ENCODE measurements at regions not wholly inside any gene's neighbourhood (a gene's known extent, or its start where the extent isn't known, plus 50 kb on each side); places are given as distances from the start of the nearest gene placed in this dataset.

GRCh38 chr17:34800661-34801060, 160.6 kb downstream of the CCT6B start:
- Mint-ChIP-seq H3K9me3 (peaks cover 4% of the 10 kb centered on the region; the same call in 2 of the 3 replicates), H3K36me3 (ENCODE audit: low read depth) (no peaks in the 10 kb centered on the region), H3K27ac (no peak overlapping the region), H3K4me3 (no peak overlapping the region), H3K27me3 (ENCODE audit: insufficient read depth, low read depth, poor library complexity) (peaks cover 36% of the 10 kb centered on the region), H3K4me1 (peaks cover 21% of the 10 kb centered on the region)
- Histone ChIP-seq H3K79me2 (replicated peaks; ENCODE audit: insufficient read depth) (no peaks in the 10 kb centered on the region), H3K27me3 (ENCODE audit: insufficient read depth) (peaks cover 17% of the 10 kb centered on the region; the same call in 1 of the 2 replicates), H4K20me1 (replicated peaks; ENCODE audit: insufficient read depth) (peaks cover 4% of the 10 kb centered on the region; the same call in 1 of the 2 replicates), H2AFZ (no peak overlapping the region), H3K4me3 (no peak overlapping the region), H3K9me2 (ENCODE audit: insufficient read depth) (0 out of 2 replicates have a peak, but pooled peaks cover 3% of the 10 kb centered on the region), H3K36me3 (ENCODE audit: insufficient read depth) (no peaks in the 10 kb centered on the region), H3F3A (replicated peaks; ENCODE audit: low read depth) (no peaks in the 10 kb centered on the region), H3K27ac (ENCODE audit: low read depth) (no peak overlapping the region), H3K4me2 (no peak overlapping the region), H3K4me1 (ENCODE audit: insufficient read depth) (peaks cover 16% of the 10 kb centered on the region)
- DNase-seq (ENCODE audit: low spot score) = no peak
- ATAC-seq = no peak
- no peak for TF ChIP-seq EZH2phosphoT487 (IDR thresholded peaks at IDR 0.05; ENCODE audit: unreplicated experiment)
- TF ChIP-seq ZNF462 (CRISPR knock-in tag; IDR thresholded peaks at IDR 0.05) = no peak
- TF ChIP-seq CREB1 (CRISPR knock-in tag; IDR thresholded peaks at IDR 0.05; ENCODE audit: low read depth) = no peak
- no peak for TF ChIP-seq NANOG (IDR thresholded peaks at IDR 0.05; ENCODE audit: borderline replicate concordance)
- no peak for TF ChIP-seq ZNF331 (CRISPR knock-in tag; IDR thresholded peaks at IDR 0.05; ENCODE audit: low read depth)
- no peak for TF ChIP-seq STAT1 (IDR thresholded peaks at IDR 0.05; ENCODE audit: unreplicated experiment)
- TF ChIP-seq JUNB (IDR thresholded peaks at IDR 0.05; ENCODE audit: unreplicated experiment) = no peak

- Histone ChIP-seq H3K27ac (ENCODE audit: low read depth) (no peak overlapping the region), H3K27me3 (ENCODE audit: insufficient read depth) (peaks cover 17% of the 10 kb centered on the region; the same call in 1 of the 2 replicates), H4K20me1 (replicated peaks; ENCODE audit: insufficient read depth) (peaks cover 4% of the 10 kb centered on the region; the same call in 1 of the 2 replicates), H2AFZ (no peak overlapping the region), H3K4me2 (no peak overlapping the region), H3K9me2 (ENCODE audit: insufficient read depth) (0 out of 2 replicates have a peak, but pooled peaks cover 3% of the 10 kb centered on the region), H3K4me3 (no peak overlapping the region), H3F3A (replicated peaks; ENCODE audit: low read depth) (no peaks in the 10 kb centered on the region), H3K36me3 (ENCODE audit: insufficient read depth) (no peaks in the 10 kb centered on the region), H3K79me2 (replicated peaks; ENCODE audit: insufficient read depth) (no peaks in the 10 kb centered on the region), H3K4me1 (ENCODE audit: insufficient read depth) (peaks cover 16% of the 10 kb centered on the region)
- H3K27me3 Mint-ChIP-seq (ENCODE audit: insufficient read depth, low read depth, poor library complexity) = peaks cover 36% of the 10 kb centered on the region
- no peak for ATAC-seq
- no peak for DNase-seq (ENCODE audit: low spot score)
- no peak overlapping the region for H3K4me3 Mint-ChIP-seq
- H3K36me3 Mint-ChIP-seq (ENCODE audit: low read depth) = no peaks in the 10 kb centered on the region
- peaks cover 21% of the 10 kb centered on the region for H3K4me1 Mint-ChIP-seq
- H3K27ac Mint-ChIP-seq = no peak overlapping the region
- TF ChIP-seq STAT1 (IDR thresholded peaks at IDR 0.05; ENCODE audit: unreplicated experiment) = no peak
- no peak for TF ChIP-seq ETS1 (IDR thresholded peaks at IDR 0.05)
- no peak for TF ChIP-seq CTCF (conservative IDR thresholded peaks at IDR 0.05; ENCODE audit: low read depth in 2 of 2)
- TF ChIP-seq POLR2AphosphoS5 (IDR thresholded peaks at IDR 0.05; ENCODE audit: low read depth) = no peak
- TF ChIP-seq EZH2phosphoT487 (IDR thresholded peaks at IDR 0.05; ENCODE audit: unreplicated experiment) = no peak
- no peak for TF ChIP-seq CREB1 (CRISPR knock-in tag; IDR thresholded peaks at IDR 0.05; ENCODE audit: low read depth)
- TF ChIP-seq JUNB (IDR thresholded peaks at IDR 0.05; ENCODE audit: unreplicated experiment) = no peak
- peaks cover 4% of the 10 kb centered on the region; the same call in 2 of the 3 replicates for H3K9me3 Mint-ChIP-seq
Measured at GRCh38 chr17:34799751-34800150, 161.5 kb downstream of the CCT6B start.
